ENCODE measurements at regions not wholly inside any gene's neighbourhood (a gene's known extent, or its start where the extent isn't known, plus 50 kb on each side); places are given as distances from the start of the nearest gene placed in this dataset.
"Not testable (repeated sequence)": the region's sequence is repeated elsewhere in the genome, so short reads cannot be mapped to it uniquely, and the experiment has no call there.

- Histone ChIP-seq H3K27me3 (replicated peaks; ENCODE audit: control insufficient read depth, insufficient read depth, low read length) (no peaks in the 10 kb centered on the region), H3K4me1 (no peaks in the 10 kb centered on the region), H3K9me3 (peaks cover 21% of the 10 kb centered on the region), H3K36me3 (ENCODE audit: control insufficient read depth, insufficient read depth, low read length) (no peaks in the 10 kb centered on the region), H3K4me3 (ENCODE audit: low read depth, low read length) (no peak overlapping the region)
- Mint-ChIP-seq H3K4me3 (ENCODE audit: unreplicated experiment) (no peak overlapping the region), H3K27me3 (ENCODE audit: insufficient read depth, unreplicated experiment) (no peaks in the 10 kb centered on the region), H3K9me3 (ENCODE audit: unreplicated experiment) (peaks cover 14% of the 10 kb centered on the region), H3K27ac (ENCODE audit: unreplicated experiment) (no peak overlapping the region), H3K36me3 (ENCODE audit: insufficient read depth, unreplicated experiment) (peaks cover 6% of the 10 kb centered on the region), H3K4me1 (ENCODE audit: low read depth, unreplicated experiment) (no peaks in the 10 kb centered on the region)
- intact Hi-C loops (cut with micrococcal nuclease; ENCODE audit: unreplicated experiment): no loop called here
- CTCF ChIA-PET: no interaction called here
- BruUV-seq (replicated peaks): no TSS peak
- no peak for DNase-seq
- TF ChIP-seq, protein P1, sequence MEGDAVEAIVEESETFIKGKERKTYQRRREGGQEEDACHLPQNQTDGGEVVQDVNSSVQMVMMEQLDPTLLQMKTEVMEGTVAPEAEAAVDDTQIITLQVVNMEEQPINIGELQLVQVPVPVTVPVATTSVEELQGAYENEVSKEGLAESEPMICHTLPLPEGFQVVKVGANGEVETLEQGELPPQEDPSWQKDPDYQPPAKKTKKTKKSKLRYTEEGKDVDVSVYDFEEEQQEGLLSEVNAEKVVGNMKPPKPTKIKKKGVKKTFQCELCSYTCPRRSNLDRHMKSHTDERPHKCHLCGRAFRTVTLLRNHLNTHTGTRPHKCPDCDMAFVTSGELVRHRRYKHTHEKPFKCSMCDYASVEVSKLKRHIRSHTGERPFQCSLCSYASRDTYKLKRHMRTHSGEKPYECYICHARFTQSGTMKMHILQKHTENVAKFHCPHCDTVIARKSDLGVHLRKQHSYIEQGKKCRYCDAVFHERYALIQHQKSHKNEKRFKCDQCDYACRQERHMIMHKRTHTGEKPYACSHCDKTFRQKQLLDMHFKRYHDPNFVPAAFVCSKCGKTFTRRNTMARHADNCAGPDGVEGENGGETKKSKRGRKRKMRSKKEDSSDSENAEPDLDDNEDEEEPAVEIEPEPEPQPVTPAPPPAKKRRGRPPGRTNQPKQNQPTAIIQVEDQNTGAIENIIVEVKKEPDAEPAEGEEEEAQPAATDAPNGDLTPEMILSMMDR (IDR thresholded peaks at IDR 0.05; ENCODE audit: insufficient read depth in 1 of 2, low read depth in 1 of 2, low read length in 1 of 2, severe bottlenecking in 1 of 2, unreplicated experiment in 1 of 2): no peak
- POLR2A ChIA-PET: no interaction called here
Measured at GRCh38 chr12:124646385-124647230, 79.2 kb upstream of the NCOR2 start.

DNA sequence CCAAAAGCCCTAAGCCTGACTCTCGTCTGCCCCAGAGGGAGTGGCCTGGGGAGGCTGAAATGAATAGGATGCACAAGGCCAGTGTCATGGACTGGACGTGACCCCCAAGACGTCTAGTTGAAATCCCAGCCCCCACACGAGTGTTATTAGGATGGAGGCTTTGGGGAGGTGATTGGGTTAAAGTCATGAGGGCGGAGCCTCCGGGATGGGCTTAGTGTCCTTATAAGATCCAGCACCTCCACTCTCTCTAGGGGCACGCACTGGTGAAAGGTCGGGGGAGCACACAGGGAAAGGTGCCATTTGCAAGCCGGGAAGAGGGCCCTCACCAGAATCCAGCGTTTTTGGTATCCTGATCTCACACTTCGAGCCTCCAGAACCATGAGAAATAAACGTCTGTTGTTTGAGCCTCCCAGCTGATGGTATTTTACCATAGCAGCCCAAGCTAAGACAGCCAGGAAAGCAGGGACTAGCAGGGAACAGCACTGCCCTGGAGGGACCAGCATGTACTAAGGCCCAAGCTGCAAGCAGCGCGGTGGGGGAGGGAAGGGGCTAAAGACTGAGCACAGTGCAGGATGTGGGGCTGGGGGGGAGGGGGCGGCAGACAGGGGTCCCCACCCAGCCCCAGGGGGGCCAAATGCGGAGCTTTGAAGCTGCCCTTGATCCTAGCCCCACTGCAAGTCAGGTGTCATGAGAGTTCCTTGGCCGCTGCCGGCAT lies 78.3 kb upstream of the NCOR2 start:
- Histone ChIP-seq H3K4me1 (no peaks in the 10 kb centered on the region), H3K4me3 (ENCODE audit: low read depth, low read length) (no peak overlapping the region), H3K27me3 (replicated peaks; ENCODE audit: control insufficient read depth, insufficient read depth, low read length) (no peaks in the 10 kb centered on the region), H3K9me3 (peaks cover 21% of the 10 kb centered on the region), H3K36me3 (ENCODE audit: control insufficient read depth, insufficient read depth, low read length) (no peaks in the 10 kb centered on the region)
- no TSS peak for BruUV-seq (replicated peaks)
- H3K9me3 Mint-ChIP-seq (ENCODE audit: unreplicated experiment): peaks cover 14% of the 10 kb centered on the region
- H3K27me3 Mint-ChIP-seq (ENCODE audit: insufficient read depth, unreplicated experiment): no peaks in the 10 kb centered on the region
- CTCF ChIA-PET: no interaction called here
- no peak overlapping the region for H3K27ac Mint-ChIP-seq (ENCODE audit: unreplicated experiment)
- TF ChIP-seq, protein P1 (IDR thresholded peaks at IDR 0.05; ENCODE audit: insufficient read depth in 1 of 2, low read depth in 1 of 2, low read length in 1 of 2, severe bottlenecking in 1 of 2, unreplicated experiment in 1 of 2): no peak
- intact Hi-C loops (cut with micrococcal nuclease; ENCODE audit: unreplicated experiment): no loop called here
- no peak for DNase-seq
- peaks cover 6% of the 10 kb centered on the region for H3K36me3 Mint-ChIP-seq (ENCODE audit: insufficient read depth, unreplicated experiment)
- POLR2A ChIA-PET: no interaction called here
- no peak overlapping the region for H3K4me3 Mint-ChIP-seq (ENCODE audit: unreplicated experiment)
- no peaks in the 10 kb centered on the region for H3K4me1 Mint-ChIP-seq (ENCODE audit: low read depth, unreplicated experiment)

DNA sequence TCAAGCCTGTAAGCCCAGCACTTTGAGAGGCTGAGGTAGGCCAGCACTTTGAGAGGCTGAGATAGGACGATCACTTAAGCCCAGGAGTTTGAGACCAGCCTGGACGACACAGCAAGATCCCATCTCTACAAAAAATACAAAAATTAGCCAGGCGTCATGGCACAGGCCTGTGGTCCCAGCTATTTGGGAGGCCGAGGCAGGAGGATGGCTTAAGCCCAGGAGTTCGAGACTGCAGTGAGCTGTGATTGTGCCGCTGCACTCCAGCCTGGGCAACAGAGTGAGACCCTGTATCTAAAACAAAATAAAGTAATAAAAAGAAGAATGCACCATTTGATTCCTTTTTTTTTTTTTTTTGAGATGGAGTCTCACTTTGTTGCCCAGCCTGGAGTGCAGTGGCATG lies 76.4 kb upstream of the NCOR2 start:
- CTCF ChIA-PET, POLR2A ChIA-PET: not testable (repeated sequence)

More for the DNA sequence above, 76.4 kb upstream of the NCOR2 start:
- intact Hi-C loops (cut with micrococcal nuclease; ENCODE audit: unreplicated experiment); H3K27me3 ChIP-seq (replicated peaks; ENCODE audit: control insufficient read depth, insufficient read depth, low read length); H3K4me3 Mint-ChIP-seq (ENCODE audit: unreplicated experiment); H3K27me3 Mint-ChIP-seq (ENCODE audit: insufficient read depth, unreplicated experiment); H3K9me3 Mint-ChIP-seq (ENCODE audit: unreplicated experiment); H3K27ac Mint-ChIP-seq (ENCODE audit: unreplicated experiment); H3K4me3 ChIP-seq (ENCODE audit: low read depth, low read length); BruUV-seq (replicated peaks); H3K36me3 Mint-ChIP-seq (ENCODE audit: insufficient read depth, unreplicated experiment); H3K36me3 ChIP-seq (ENCODE audit: control insufficient read depth, insufficient read depth, low read length); H3K4me1 Mint-ChIP-seq (ENCODE audit: low read depth, unreplicated experiment); H3K4me1 ChIP-seq; H3K9me3 ChIP-seq; DNase-seq: not testable (repeated sequence)
